Kidney (tissue), 13 donors: ENCODE measurements at regions not wholly inside any gene's neighbourhood (a gene's known extent, or its start where the extent isn't known, plus 50 kb on each side); places are given as distances from the start of the nearest gene placed in this dataset.

Experiments
- DNase-seq, 5 donors: peaks; one replicate each; pipeline ENCODE4 v3.0.0-alpha.2; 2013 to 2020
- FAIRE-seq: peaks from 2 replicates; lab custom pipeline; 2012; peaks lifted over from hg19 to GRCh38; lab: Jason Lieb, UNC
- H3K27ac ChIP-seq, 2 donors: one replicate each; pipeline ENCODE4 v1.7.0; 2013; ENCODE audit warnings: low read depth in 2 of 2, low read length in 2 of 2, inconsistent platforms in 1 of 2
- H3K27me3 ChIP-seq: one replicate; pipeline ENCODE4 v1.7.1; 2013; ENCODE audit warnings: low read length, inconsistent platforms; ENCODE audit not compliant: control insufficient read depth, insufficient read depth
- H3K36me3 ChIP-seq, 3 donors: one replicate each; pipeline versions ENCODE4 v1.7.0 to v1.7.1; 2013; ENCODE audit warnings: low read length in 3 of 3, control low read depth in 1 of 3, inconsistent platforms in 1 of 3; ENCODE audit not compliant: insufficient read depth in 3 of 3, control insufficient read depth in 2 of 3
- H3K4me1 ChIP-seq, 3 donors: one replicate each; pipeline versions ENCODE4 v1.7.0 to v1.7.1; 2013; ENCODE audit warnings: low read length in 3 of 3, inconsistent platforms in 1 of 3, low read depth in 1 of 3; ENCODE audit not compliant: control insufficient read depth in 2 of 3, insufficient read depth in 2 of 3
- H3K4me3 ChIP-seq, 3 donors: one replicate each; pipeline versions ENCODE4 v1.7.0 to v1.8.1; 2013; ENCODE audit warnings: low read length in 3 of 3, control low read depth in 1 of 3, inconsistent platforms in 1 of 3
- H3K9ac ChIP-seq, 3 donors: one replicate each; pipeline versions ENCODE4 v1.7.0 to v1.7.1; 2013; ENCODE audit warnings: low read length in 3 of 3, control low read depth in 1 of 3, inconsistent platforms in 1 of 3
- H3K9me3 ChIP-seq, 3 donors: one replicate each; pipeline versions ENCODE4 v1.7.0 to v1.7.1; 2013; ENCODE audit warnings: low read length in 3 of 3, control low read depth in 1 of 3, inconsistent platforms in 1 of 3; ENCODE audit not compliant: control insufficient read depth in 2 of 3, insufficient read depth in 1 of 3
- intact Hi-C: fragments of 100-400 bp; cut with DNase I; formaldehyde crosslinking; loops from one replicate; pipeline ENCODE4 v1.11.1; 2022
- TF ChIP-seq, protein P1 (sequence below): IDR thresholded peaks from 3 replicates; pipeline ENCODE4 v1.5.1; 2012; ENCODE audit warnings: mild to moderate bottlenecking, moderate library complexity, borderline replicate concordance; ENCODE audit not compliant: insufficient read depth; ENCODE audit errors: extremely low read depth
- donor health status: control.
- donor health status: control.
- donor health status: control.
- donor health status: control.
- donor health status: control.
- donor health status: DM: yes; HTN: yes; CAD: no.
- donor health status: Normal renal cell carcinoma (clear cell type).

DNA sequence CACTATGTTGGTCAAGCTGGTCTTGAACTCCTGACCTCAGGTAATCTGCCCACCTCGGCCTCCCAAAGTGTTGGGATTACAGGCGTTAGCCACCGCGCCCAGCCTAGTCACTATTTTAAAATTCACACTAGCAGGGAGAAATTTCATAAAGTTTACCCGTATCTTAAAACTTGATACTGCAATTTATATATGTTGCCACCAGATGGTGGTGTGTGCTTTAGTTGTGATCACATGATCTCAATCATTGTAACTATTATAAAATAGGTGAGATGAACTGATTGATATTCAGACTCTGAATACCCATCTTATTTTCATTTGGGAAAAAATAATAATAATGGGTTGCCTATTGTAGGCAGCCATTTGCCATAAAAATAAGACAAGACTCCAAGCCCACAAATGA lies 1330.4 kb upstream of the WWC1 start:
- TF ChIP-seq, protein P1, sequence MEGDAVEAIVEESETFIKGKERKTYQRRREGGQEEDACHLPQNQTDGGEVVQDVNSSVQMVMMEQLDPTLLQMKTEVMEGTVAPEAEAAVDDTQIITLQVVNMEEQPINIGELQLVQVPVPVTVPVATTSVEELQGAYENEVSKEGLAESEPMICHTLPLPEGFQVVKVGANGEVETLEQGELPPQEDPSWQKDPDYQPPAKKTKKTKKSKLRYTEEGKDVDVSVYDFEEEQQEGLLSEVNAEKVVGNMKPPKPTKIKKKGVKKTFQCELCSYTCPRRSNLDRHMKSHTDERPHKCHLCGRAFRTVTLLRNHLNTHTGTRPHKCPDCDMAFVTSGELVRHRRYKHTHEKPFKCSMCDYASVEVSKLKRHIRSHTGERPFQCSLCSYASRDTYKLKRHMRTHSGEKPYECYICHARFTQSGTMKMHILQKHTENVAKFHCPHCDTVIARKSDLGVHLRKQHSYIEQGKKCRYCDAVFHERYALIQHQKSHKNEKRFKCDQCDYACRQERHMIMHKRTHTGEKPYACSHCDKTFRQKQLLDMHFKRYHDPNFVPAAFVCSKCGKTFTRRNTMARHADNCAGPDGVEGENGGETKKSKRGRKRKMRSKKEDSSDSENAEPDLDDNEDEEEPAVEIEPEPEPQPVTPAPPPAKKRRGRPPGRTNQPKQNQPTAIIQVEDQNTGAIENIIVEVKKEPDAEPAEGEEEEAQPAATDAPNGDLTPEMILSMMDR = no peak
- FAIRE-seq = no peak
- H3K9ac ChIP-seq = no peak overlapping the region
- no peaks in the 10 kb centered on the region for H3K36me3 ChIP-seq
- intact Hi-C loops = no loop called here
- no peaks in the 10 kb centered on the region for H3K9me3 ChIP-seq
- DNase-seq = no peak
- no peaks in the 10 kb centered on the region for H3K27me3 ChIP-seq
- H3K4me1 ChIP-seq = no peaks in the 10 kb centered on the region
- no peak overlapping the region for H3K27ac ChIP-seq
- no peak overlapping the region for H3K4me3 ChIP-seq

DNA sequence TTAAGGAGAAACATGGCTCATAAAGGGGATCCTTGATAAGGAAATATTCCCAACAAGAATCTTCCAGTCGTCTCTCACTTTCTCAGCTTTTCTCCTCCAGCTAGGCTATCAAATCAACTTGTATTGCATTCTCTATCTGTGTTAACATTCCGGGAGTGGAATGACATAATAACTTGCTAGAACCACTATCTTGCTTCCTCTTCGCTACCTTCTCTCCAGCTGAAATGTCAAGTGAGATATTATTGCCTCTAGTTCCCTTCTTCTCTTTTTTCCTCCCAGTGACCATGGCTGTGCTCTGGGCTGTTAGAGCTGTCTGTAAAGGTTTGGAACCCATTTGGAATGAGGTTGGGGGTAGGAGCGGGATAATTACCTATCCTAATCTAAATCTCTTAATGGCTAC lies 1329.5 kb upstream of the WWC1 start:
- H3K36me3 ChIP-seq = no peaks in the 10 kb centered on the region
- DNase-seq = no peak
- H3K9me3 ChIP-seq = no peaks in the 10 kb centered on the region
- H3K27ac ChIP-seq = no peak overlapping the region
- FAIRE-seq = no peak
- no peak overlapping the region for H3K9ac ChIP-seq
- TF ChIP-seq, protein P1 = no peak
- intact Hi-C loops = no loop called here
- H3K4me1 ChIP-seq = no peaks in the 10 kb centered on the region
- H3K27me3 ChIP-seq = no peaks in the 10 kb centered on the region
- no peak overlapping the region for H3K4me3 ChIP-seq

DNA sequence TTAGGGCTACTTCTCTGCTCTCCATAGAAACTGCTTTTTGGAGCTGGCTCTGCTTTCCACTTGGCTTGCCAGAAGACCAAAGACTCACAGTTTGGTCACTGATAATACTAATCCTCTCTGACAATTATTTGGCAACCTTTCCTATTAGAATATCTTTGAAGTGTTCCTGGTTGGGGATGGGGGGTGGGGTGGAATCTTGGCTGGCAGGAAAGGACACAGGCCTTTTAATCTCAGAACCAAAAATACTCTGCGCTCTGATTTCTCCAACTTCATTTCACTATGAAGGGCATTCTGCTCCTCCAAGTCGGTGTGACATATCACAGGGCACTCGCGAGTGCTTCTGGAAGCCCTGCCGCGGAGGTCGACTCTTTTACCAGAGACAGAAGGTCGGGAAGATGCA lies 1329.0 kb upstream of the WWC1 start:
- Histone ChIP-seq H3K4me1 (no peaks in the 10 kb centered on the region), H3K4me3 (no peak overlapping the region), H3K27ac (no peak overlapping the region), H3K9ac (no peak overlapping the region), H3K27me3 (no peaks in the 10 kb centered on the region), H3K9me3 (no peaks in the 10 kb centered on the region), H3K36me3 (no peaks in the 10 kb centered on the region)
- no peak for FAIRE-seq
- DNase-seq = no peak
- TF ChIP-seq, protein P1 = no peak
- intact Hi-C loops = no loop called here

DNA sequence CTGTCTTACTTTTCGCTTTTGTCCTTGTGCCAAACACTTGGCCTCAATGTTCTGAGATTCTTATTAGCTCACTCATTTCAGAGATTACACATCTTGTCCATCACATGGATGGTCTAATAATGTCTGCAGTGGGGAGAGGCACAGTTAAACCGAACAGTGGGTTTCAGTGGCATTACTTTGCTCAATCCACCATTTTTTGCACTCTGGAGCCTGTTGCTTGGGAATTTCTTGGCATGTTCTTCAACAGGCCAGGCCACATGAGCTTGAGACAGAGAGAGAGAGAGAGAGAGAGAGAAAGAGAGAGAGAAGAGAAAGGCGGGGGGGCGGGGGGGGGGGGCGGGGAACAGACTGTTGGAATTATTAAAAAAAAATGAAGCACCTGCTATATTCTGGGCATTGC lies 1327.8 kb upstream of the WWC1 start:
- intact Hi-C loops = no loop called here
- Histone ChIP-seq H3K4me3 (no peak overlapping the region), H3K36me3 (no peaks in the 10 kb centered on the region), H3K27ac (no peak overlapping the region), H3K4me1 (no peaks in the 10 kb centered on the region), H3K9ac (no peak overlapping the region), H3K27me3 (no peaks in the 10 kb centered on the region), H3K9me3 (no peaks in the 10 kb centered on the region)
- TF ChIP-seq, protein P1 = no peak
- DNase-seq (no peak), FAIRE-seq (no peak)
